HCT116 (cell line): ENCODE measurements at regions not wholly inside any gene's neighbourhood (a gene's known extent, or its start where the extent isn't known, plus 50 kb on each side); places are given as distances from the start of the nearest gene placed in this dataset.

Experiments used
- ATAC-seq: fragments of 200-7000 bp; cut with Tn5 transposase; 2 replicates; pipeline ENCODE4 v1.9.1; 2020; ENCODE audit warnings: mild to moderate bottlenecking, moderate library complexity
- BruUV-seq: library from RNA; stranded (reverse); fragments of 400-500 nt; replicated peaks from 2 replicates; lab custom pipeline; 2021; lab: Mats Ljungman, UMichigan
- CTCF ChIA-PET: fragments of 300-600 bp; sonication (Branson Sonifier 250); formaldehyde crosslinking; loops from one replicate; lab custom pipeline; 2021; ENCODE audit warnings: antibody characterized with exemption; lab: Charles Lee
- POLR2A ChIA-PET: fragments of 300-600, 350-600 bp; sonication (Branson Sonifier 250); formaldehyde crosslinking; loops from one replicate; lab custom pipeline; 2021; ENCODE audit warnings: antibody characterized with exemption; lab: Charles Lee
- RAD21 ChIA-PET, 2 experiments: fragments of 300-600 bp; sonication (Branson Sonifier 250); formaldehyde crosslinking; loops; one replicate each; lab custom pipeline; 2023; ENCODE audit warnings: low total read pairs in 2 of 2; ENCODE audit not compliant: uncharacterized antibody in 2 of 2, unreplicated experiment in 2 of 2, low non-redundant PET in 1 of 2; lab: Charles Lee
- DNase-seq: peaks from one replicate; pipeline ENCODE4 v3.0.0-alpha.2; 2010; ENCODE audit warnings: low read depth, low spot score
- H2AFZ ChIP-seq: fragments of 200-600 bp; shearing (Covaris generic), sonication (generic); 2 replicates; pipeline ENCODE4 v1.6.1; 2017; ENCODE audit warnings: low read depth, mixed run types, mixed read lengths, antibody characterized with exemption, low read length; ENCODE audit not compliant: poor library complexity, severe bottlenecking
- H3K27ac ChIP-seq: 2 replicates; pipeline ENCODE4 v1.5.1; 2012; ENCODE audit warnings: low read depth, low read length
- H3K27me3 ChIP-seq: fragments of 200-600 bp; sonication (generic); 2 replicates; pipeline ENCODE4 v1.6.1; 2016; ENCODE audit warnings: mixed run types, low read length, mixed read lengths; ENCODE audit not compliant: insufficient read depth
- H3K36me3 ChIP-seq, 2 experiments: fragments of 200-500 bp in 1 of 2; fragments of 200-600 bp in 1 of 2; sonication (Bioruptor generic) in 1 of 2; sonication (generic) in 1 of 2; 2 replicates each; pipeline versions ENCODE4 v1.5.1 to v1.6.1; 2014 to 2016; ENCODE audit warnings: low read length in 2 of 2, inconsistent platforms in 1 of 2, mixed read lengths in 1 of 2, mixed run types in 1 of 2; ENCODE audit not compliant: insufficient read depth in 2 of 2, control insufficient read depth in 1 of 2
- H3K4me1 ChIP-seq, 2 experiments: fragments of 200-600 bp in 1 of 2; sonication (generic) in 1 of 2; 2 replicates each; pipeline versions ENCODE4 v1.5.1 to v1.6.1; 2012 to 2017; ENCODE audit warnings: low read length in 2 of 2, inconsistent platforms in 1 of 2, mild to moderate bottlenecking in 1 of 2, mixed read lengths in 1 of 2, mixed run types in 1 of 2, moderate library complexity in 1 of 2; ENCODE audit not compliant: insufficient read depth in 2 of 2, control insufficient read depth in 1 of 2
- H3K4me2 ChIP-seq: fragments of 200-600 bp; sonication (generic); 2 replicates; pipeline ENCODE4 v1.6.1; 2017; ENCODE audit warnings: mixed run types, low read length, mixed read lengths
- H3K4me3 ChIP-seq, 2 experiments: fragments of 200-600 bp in 1 of 2; sonication (generic) in 1 of 2; replicated peaks in 1 of 2; 2 replicates each; pipeline ENCODE4 v1.5.1; 2011 to 2016; ENCODE audit warnings: low read length in 2 of 2, control low read depth in 1 of 2, low read depth in 1 of 2, mild to moderate bottlenecking in 1 of 2, mixed read lengths in 1 of 2, mixed run types in 1 of 2
- H3K79me2 ChIP-seq: fragments of 200-600 bp; sonication (generic); 2 replicates; pipeline ENCODE4 v1.6.1; 2017; ENCODE audit warnings: mild to moderate bottlenecking, mixed run types, low read length, moderate library complexity, mixed read lengths; ENCODE audit not compliant: insufficient read depth
- H3K9ac ChIP-seq: fragments of 200-600 bp; sonication (generic); 2 replicates; pipeline ENCODE4 v1.6.1; 2016; ENCODE audit warnings: low read length, mixed read lengths
- H3K9me2 ChIP-seq: fragments of 200-600 bp; sonication (generic), shearing (Covaris generic); 2 replicates; pipeline ENCODE4 v1.6.1; 2017; ENCODE audit warnings: mixed run types, mild to moderate bottlenecking, moderate library complexity; ENCODE audit not compliant: insufficient read depth
- H3K9me3 ChIP-seq, 2 experiments: fragments of 200-500 bp in 1 of 2; fragments of 200-600 bp in 1 of 2; sonication (Bioruptor generic) in 1 of 2; sonication (generic) in 1 of 2; 2 replicates each; pipeline ENCODE4 v1.6.1; 2014 to 2017; ENCODE audit warnings: low read length in 2 of 2, mixed read lengths in 2 of 2, inconsistent platforms in 1 of 2, low read depth in 1 of 2, mild to moderate bottlenecking in 1 of 2, mixed run types in 1 of 2, moderate library complexity in 1 of 2; ENCODE audit not compliant: control insufficient read depth in 1 of 2, insufficient read depth in 1 of 2
- H4K20me1 ChIP-seq: fragments of 200-600 bp; sonication (generic), shearing (Covaris generic); 2 replicates; pipeline ENCODE4 v1.6.1; 2017; ENCODE audit warnings: mixed run types, mild to moderate bottlenecking, moderate library complexity; ENCODE audit not compliant: insufficient read depth
- CBX3 ChIP-seq: IDR thresholded peaks from 2 replicates; pipeline ENCODE4 v1.6.1; 2012; ENCODE audit warnings: low read depth
- EGR1 ChIP-seq: IDR thresholded peaks from 2 replicates; pipeline ENCODE4 v1.6.1; 2012; ENCODE audit warnings: low read depth
- ELF1 ChIP-seq: IDR thresholded peaks from 2 replicates; pipeline ENCODE4 v1.6.1; 2012; ENCODE audit warnings: low read depth, borderline replicate concordance
- EZH2 ChIP-seq: fragments of 200-600 bp; sonication (generic); IDR thresholded peaks from 2 replicates; pipeline ENCODE4 v1.6.1; 2017; ENCODE audit warnings: antibody characterized with exemption, mixed run types
- EZH2phosphoT487 ChIP-seq: fragments of 200-600 bp; IDR thresholded peaks from 2 replicates; pipeline ENCODE4 v1.6.1; 2018; ENCODE audit warnings: antibody characterized with exemption, borderline replicate concordance
- MAX ChIP-seq: IDR thresholded peaks from 2 replicates; pipeline ENCODE4 v1.6.1; 2012
- POLR2A ChIP-seq: IDR thresholded peaks from 2 replicates; pipeline ENCODE4 v1.7.0; 2011; ENCODE audit warnings: borderline replicate concordance; ENCODE audit not compliant: insufficient read depth, insufficient read length; ENCODE audit errors: extremely low read depth
- POLR2AphosphoS5 ChIP-seq: IDR thresholded peaks from 2 replicates; pipeline ENCODE4 v1.6.1; 2011; ENCODE audit warnings: mild to moderate bottlenecking, low read depth, low read length, moderate library complexity
- SIN3A ChIP-seq: IDR thresholded peaks from 2 replicates; pipeline ENCODE4 v1.6.1; 2012; ENCODE audit warnings: low read depth
- TCF7L2 ChIP-seq: IDR thresholded peaks from 2 replicates; pipeline ENCODE4 v1.7.0; 2011; ENCODE audit warnings: borderline replicate concordance, inconsistent platforms; ENCODE audit not compliant: insufficient read depth, insufficient read length; ENCODE audit errors: extremely low read depth
- YY1 ChIP-seq: IDR thresholded peaks from 2 replicates; pipeline ENCODE4 v1.6.1; 2011; ENCODE audit warnings: low read length, low read depth, moderate library complexity, mild to moderate bottlenecking; ENCODE audit not compliant: insufficient replicate concordance; ENCODE audit errors: extremely low read depth
- ZNF274 ChIP-seq: fragments of 200-500 bp; sonication (Bioruptor generic); IDR thresholded peaks from 2 replicates; pipeline ENCODE4 v1.6.1; 2014; ENCODE audit warnings: mild to moderate bottlenecking, low read depth, low read length, inconsistent platforms
- intact Hi-C: fragments of 100-400 bp; cut with micrococcal nuclease; formaldehyde crosslinking; loops from 2 replicates; pipeline ENCODE4 v1.10.0; 2022
- TF ChIP-seq, protein P1 (sequence below), 3 experiments: fragments of 200-600 bp in 1 of 3; sonication (generic) in 1 of 3; IDR thresholded peaks in 2 of 3; conservative IDR thresholded peaks in 1 of 3; 2 replicates each; pipeline ENCODE4 v1.5.1; 2012 to 2017; ENCODE audit warnings: low read depth in 2 of 3, low read length in 2 of 3, antibody characterized with exemption in 1 of 3, borderline replicate concordance in 1 of 3, control low read depth in 1 of 3, mild to moderate bottlenecking in 1 of 3, mixed read lengths in 1 of 3, mixed run types in 1 of 3, moderate library complexity in 1 of 3; ENCODE audit not compliant: insufficient read depth in 1 of 3
- TF ChIP-seq, protein P2 (sequence below): IDR thresholded peaks from 2 replicates; pipeline ENCODE4 v1.6.1; 2011; ENCODE audit warnings: mild to moderate bottlenecking, low read length, moderate library complexity; ENCODE audit not compliant: insufficient replicate concordance; ENCODE audit errors: extremely low read depth
- TF ChIP-seq, protein P3 (sequence below): IDR thresholded peaks from 2 replicates; pipeline ENCODE4 v1.6.1; 2012; ENCODE audit warnings: low read depth

GRCh38 chr14:56040121-56040520 is 78.1 kb upstream of the PELI2 start:
- intact Hi-C loops, result no loop called here
- ChIA-PET CTCF (no interaction called here), POLR2A (no interaction called here), RAD21 (no interaction called here)
- Histone ChIP-seq H3K4me2 (no peak overlapping the region), H3K27ac (no peak overlapping the region), H3K27me3 (no peaks in the 10 kb centered on the region), H3K79me2 (no peaks in the 10 kb centered on the region), H3K9me3 (no peaks in the 10 kb centered on the region), H3K4me3 (no peak overlapping the region), H3K9ac (no peak overlapping the region), H2AFZ (no peak overlapping the region), H3K9me2 (no peaks in the 10 kb centered on the region), H3K36me3 (no peaks in the 10 kb centered on the region), H4K20me1 (no peaks in the 10 kb centered on the region), H3K4me1 (peaks cover 0 to 7% of the 10 kb centered on the region in 2 experiments; a peak in 1 of 4 replicates)
- no peak for ATAC-seq
- no peak for DNase-seq
- TF ChIP-seq TCF7L2 (no peak), EGR1 (no peak), EZH2phosphoT487 (no peak), CBX3 (no peak), EZH2 (no peak), ZNF274 (no peak), ELF1 (no peak), POLR2AphosphoS5 (no peak), MAX (no peak), SIN3A (no peak), YY1 (no peak), POLR2A (no peak)
- TF ChIP-seq, protein P1, sequence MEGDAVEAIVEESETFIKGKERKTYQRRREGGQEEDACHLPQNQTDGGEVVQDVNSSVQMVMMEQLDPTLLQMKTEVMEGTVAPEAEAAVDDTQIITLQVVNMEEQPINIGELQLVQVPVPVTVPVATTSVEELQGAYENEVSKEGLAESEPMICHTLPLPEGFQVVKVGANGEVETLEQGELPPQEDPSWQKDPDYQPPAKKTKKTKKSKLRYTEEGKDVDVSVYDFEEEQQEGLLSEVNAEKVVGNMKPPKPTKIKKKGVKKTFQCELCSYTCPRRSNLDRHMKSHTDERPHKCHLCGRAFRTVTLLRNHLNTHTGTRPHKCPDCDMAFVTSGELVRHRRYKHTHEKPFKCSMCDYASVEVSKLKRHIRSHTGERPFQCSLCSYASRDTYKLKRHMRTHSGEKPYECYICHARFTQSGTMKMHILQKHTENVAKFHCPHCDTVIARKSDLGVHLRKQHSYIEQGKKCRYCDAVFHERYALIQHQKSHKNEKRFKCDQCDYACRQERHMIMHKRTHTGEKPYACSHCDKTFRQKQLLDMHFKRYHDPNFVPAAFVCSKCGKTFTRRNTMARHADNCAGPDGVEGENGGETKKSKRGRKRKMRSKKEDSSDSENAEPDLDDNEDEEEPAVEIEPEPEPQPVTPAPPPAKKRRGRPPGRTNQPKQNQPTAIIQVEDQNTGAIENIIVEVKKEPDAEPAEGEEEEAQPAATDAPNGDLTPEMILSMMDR (IDR thresholded peaks at IDR 0.05 in 2 of 3, conservative IDR thresholded peaks at IDR 0.05 in 1 of 3; ENCODE audit: borderline replicate concordance in 1 of 3, insufficient read depth in 1 of 3, low read depth in 2 of 3, low read length in 2 of 3), result no peak
- TF ChIP-seq, protein P2, sequence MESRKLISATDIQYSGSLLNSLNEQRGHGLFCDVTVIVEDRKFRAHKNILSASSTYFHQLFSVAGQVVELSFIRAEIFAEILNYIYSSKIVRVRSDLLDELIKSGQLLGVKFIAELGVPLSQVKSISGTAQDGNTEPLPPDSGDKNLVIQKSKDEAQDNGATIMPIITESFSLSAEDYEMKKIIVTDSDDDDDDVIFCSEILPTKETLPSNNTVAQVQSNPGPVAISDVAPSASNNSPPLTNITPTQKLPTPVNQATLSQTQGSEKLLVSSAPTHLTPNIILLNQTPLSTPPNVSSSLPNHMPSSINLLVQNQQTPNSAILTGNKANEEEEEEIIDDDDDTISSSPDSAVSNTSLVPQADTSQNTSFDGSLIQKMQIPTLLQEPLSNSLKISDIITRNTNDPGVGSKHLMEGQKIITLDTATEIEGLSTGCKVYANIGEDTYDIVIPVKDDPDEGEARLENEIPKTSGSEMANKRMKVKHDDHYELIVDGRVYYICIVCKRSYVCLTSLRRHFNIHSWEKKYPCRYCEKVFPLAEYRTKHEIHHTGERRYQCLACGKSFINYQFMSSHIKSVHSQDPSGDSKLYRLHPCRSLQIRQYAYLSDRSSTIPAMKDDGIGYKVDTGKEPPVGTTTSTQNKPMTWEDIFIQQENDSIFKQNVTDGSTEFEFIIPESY, result no peak
- TF ChIP-seq, protein P3, sequence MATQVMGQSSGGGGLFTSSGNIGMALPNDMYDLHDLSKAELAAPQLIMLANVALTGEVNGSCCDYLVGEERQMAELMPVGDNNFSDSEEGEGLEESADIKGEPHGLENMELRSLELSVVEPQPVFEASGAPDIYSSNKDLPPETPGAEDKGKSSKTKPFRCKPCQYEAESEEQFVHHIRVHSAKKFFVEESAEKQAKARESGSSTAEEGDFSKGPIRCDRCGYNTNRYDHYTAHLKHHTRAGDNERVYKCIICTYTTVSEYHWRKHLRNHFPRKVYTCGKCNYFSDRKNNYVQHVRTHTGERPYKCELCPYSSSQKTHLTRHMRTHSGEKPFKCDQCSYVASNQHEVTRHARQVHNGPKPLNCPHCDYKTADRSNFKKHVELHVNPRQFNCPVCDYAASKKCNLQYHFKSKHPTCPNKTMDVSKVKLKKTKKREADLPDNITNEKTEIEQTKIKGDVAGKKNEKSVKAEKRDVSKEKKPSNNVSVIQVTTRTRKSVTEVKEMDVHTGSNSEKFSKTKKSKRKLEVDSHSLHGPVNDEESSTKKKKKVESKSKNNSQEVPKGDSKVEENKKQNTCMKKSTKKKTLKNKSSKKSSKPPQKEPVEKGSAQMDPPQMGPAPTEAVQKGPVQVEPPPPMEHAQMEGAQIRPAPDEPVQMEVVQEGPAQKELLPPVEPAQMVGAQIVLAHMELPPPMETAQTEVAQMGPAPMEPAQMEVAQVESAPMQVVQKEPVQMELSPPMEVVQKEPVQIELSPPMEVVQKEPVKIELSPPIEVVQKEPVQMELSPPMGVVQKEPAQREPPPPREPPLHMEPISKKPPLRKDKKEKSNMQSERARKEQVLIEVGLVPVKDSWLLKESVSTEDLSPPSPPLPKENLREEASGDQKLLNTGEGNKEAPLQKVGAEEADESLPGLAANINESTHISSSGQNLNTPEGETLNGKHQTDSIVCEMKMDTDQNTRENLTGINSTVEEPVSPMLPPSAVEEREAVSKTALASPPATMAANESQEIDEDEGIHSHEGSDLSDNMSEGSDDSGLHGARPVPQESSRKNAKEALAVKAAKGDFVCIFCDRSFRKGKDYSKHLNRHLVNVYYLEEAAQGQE, result no peak
- BruUV-seq, result no TSS peak
